HG03064 (cell line): ENCODE measurements at regions not wholly inside any gene's neighbourhood (a gene's known extent, or its start where the extent isn't known, plus 50 kb on each side); places are given as distances from the start of the nearest gene placed in this dataset.

Experiments used
- ATAC-seq: cut with Tn5 transposase; IDR thresholded peaks from one replicate; pipeline ENCODE4 v1.9.1; 2021; ENCODE audit warnings: low read depth; ENCODE audit not compliant: unreplicated experiment

DNA sequence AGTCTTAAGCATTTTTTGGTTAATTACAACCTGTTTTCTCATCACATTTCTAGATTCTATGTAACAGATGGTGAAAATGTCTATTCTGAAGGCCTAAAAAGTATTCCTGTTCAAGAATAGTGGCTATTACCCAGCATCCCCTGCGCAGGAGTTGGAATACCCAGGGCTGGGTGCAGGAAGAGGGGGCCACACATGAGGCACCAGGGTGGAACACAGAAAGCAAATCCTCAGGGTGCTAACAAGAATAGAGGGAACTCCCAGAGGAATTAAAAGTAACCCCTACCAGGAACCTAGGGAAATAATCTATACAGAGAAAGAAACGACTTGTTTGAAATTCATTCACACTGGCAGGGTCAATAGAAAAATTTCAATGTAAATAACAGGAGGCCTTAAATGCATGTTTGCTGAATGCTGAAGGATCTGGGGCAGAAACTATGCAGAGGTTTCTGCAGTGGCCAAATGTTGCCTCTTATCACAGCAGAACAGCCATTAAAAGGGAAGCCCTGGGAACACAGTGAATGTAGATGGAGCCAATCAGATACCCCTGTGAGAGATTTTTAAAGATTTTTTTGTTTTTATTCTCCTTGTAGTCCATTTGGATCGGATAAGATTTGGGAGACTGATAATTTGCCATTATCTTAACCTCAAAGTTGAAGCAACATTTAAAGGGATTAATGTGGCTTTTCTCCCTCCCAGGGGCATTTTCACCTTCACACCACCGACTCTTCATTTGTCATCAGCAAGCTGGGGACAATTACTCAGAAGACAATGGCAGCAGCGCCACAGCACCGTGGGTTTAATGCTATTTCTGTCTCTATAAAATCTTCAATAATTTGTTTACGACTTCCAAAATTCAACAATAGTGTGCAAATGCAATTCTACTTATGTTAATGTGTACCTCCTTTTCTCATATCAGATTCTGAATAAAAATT is 196.0 kb upstream of the PSMD7 start:
- ATAC-seq = no peak

DNA sequence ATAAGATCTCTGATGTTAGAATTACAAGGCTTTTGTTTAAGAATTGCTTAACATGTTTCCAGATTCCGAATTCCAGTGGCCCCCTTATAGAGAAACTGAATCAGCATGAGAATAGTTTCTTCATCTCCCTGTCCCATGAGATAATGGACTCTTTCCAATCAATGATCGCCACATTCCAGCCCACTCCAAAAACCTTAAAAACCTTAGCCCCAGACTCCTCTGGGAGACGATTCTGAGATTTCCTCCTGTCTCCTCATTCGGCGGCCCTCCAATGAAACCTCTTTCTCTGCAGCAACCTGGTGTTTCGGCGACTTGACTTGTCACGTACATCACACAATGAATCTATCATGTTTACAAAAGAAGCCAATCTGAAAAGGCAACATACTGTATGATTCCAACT is 197.1 kb upstream of the PSMD7 start:
- ATAC-seq = no peak

DNA sequence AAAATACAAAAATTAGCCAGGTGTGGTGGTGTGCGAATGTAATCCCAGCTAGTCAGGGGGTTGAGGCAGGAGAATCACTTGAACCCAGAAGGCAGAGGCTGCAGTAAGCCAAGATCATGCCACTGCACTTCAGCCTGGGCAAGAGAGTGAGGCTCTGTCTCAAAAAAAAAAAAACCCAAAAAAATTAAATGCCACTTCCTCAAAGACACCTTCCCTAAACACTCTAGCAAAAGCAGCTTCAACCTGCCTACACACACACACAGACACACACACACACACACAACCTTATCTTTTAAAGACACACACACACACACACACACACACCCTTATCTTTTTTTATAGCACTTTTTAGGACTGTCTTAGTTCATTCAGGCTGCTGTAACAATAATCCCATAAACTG is 201.7 kb upstream of the PSMD7 start:
- no peak for ATAC-seq

DNA sequence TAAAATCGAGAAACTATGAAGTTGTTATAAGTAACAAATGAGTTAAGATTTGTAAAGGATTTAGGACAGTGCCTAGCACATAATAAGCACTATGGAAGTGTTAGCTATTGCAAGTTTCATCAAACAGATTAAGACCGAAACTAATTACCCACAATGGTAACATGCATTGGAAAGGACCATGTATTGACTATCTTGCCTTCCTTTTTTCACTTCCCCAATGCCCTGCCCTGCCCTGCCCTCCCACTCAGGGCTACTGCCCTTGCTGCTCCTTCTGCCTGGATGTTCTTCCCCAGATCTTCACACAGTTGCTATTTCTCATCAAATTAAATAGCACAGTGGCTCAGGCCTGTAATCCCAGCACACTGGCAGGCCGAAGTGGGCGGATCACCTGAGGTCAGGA is 202.1 kb upstream of the PSMD7 start:
- no peak for ATAC-seq

DNA sequence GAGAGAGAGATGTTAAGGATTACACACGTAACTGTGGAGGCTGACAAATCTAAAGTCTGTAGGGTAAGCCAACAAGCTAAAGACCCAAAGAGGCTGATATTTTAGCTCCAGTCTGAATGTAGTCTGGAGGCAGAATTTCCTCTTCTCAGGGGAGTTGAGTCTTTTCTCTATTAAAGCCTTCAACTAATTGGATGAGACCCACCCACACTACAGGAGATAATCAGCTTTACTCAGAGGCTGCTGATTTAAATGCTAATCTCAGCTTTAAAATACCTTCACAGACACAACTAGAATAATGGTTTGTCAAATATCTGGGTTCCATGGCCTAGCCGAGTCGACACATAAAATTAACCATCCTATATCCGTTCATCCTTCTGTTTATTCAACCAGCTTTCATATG is 204.3 kb upstream of the PSMD7 start:
- no peak for ATAC-seq

DNA sequence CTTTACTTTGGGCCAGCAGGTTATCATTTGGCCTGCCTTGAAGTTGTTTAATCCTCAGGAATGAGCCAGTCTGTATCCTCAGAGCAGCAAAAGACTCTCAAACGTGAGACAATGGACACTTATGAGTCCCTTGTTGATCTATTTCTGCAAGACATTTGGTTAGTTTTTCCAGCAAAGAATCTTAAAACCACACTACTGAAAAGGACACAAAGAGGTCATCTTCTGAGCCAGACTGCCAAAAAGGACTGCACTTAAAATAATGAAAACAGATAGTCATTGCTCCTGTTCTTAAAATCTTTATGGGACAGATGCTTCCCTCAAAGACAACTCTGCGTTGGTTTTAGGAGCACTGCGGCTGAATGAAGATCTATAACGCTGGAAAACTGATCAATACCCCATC is 205.7 kb upstream of the PSMD7 start:
- ATAC-seq = no peak

DNA sequence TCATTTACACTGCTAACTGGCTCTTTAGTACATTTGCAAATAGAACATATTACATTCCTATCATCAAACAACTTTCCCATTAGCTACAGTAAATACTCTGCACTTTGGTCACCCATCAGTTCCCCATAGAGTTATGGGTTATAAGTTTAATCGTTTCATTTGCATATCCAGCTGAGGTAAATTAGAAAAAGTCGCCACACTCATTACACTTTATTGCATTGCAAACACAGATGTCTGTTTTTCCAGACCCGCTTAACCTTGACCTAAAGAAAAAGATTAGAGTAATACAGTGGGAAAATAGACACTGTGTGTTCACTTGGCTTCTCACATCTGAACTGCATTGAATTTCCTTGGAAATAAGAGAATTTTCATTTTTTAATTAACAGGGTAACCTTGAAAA is 213.1 kb upstream of the PSMD7 start:
- no peak for ATAC-seq

DNA sequence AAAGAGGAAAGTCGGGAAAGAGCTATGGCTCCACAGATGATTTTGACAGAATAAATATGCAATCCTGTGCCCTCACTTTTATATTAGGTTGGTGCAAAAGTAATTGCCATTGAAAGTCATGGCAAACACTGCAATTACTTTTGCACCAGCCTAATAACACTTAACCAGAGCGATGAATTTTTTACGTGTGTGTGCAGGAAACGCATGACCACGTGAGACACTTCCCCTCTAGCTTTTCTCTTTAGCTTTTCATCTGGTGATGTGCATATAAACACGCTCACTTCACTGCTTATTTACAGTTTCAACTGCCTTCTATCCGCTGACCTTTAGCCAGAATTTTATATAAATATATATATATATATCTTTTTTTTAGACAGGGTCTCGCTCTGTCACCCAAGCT is 216.3 kb upstream of the PSMD7 start:
- ATAC-seq = no peak

DNA sequence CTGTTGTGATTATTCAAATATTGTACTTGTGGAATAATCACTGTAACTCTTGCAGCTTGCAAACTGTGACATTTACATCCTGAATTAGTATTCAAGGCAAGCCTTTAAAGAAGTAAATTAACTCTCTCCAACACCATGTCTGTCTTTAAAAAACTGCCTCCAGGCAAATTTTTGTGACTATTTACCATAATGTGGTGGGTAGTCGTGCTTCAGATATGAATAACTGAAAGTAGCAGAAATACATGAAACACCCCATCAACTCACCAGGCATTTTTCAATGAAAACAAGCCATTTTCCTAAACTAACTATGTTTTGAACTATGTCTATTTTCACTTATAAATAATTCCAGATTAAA is 217.4 kb upstream of the PSMD7 start:
- no peak for ATAC-seq

DNA sequence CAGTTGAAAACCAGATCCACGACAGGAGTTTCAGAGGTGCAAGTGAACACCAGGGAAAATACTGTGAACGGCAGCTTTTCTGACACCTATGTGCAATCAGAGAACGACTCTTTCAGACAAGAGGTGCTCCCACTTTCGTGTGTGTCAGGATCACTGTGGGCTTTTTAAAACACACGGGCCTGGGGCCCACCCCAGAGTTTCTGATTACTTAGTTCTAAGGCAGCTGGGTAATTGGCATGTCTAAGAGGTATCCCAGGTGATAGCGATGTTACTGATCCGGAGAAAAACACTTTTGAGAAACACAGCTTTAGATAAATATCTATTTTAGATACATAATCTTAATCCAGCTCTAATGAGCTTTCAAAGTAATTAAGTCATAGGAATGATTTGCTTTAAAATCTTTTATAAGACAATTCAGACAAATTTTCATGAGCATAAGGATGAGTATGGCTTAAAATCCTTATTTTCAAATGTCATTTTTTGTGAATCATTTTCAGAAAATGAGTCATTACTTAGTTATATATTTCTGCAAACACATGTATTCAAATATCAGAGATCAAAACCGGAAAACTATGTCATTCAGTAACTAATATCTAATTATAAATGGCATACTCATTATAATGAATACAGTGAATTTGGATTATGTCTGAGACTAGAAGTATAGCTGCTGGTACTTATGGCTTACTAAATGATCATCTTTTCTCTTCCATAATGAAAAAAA is 217.9 kb upstream of the PSMD7 start:
- ATAC-seq = no peak

DNA sequence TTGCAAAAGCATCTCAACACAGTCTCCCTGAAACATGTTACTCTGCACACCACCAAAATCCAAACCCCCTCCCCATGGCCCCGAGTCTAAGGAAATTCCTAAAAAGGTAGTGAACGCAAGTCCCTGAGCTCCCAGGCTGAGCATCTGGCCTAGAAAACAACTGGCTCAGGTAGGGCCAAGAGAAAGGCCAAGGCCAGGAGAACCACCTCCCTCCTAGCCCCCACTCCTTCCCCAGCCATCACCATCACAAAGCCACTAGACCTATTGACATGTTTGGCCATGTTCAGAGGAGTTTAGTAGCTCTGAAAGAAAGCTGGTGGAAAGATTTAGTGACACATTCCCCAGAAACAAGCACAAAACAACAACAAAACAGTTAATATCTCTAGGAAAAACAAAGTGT is 220.0 kb upstream of the PSMD7 start:
- no peak for ATAC-seq

DNA sequence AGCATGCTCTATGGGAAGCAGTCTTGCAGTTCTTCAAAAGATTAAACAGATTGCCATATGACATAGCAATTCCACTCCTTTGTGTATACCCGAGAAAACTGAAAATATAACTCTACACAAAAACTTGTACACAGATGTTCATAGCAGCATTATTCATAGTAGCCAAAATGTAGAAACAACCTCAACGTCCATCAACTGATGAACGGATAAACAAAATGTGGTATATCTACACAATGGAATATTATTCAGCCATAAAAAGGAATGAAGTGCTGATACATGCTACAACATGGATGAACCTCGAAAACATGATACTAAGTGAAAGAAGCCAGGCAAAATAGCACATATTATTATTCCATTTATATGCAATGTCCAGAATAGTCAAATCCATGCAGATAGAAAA is 221.2 kb upstream of the PSMD7 start:
- no peak for ATAC-seq

DNA sequence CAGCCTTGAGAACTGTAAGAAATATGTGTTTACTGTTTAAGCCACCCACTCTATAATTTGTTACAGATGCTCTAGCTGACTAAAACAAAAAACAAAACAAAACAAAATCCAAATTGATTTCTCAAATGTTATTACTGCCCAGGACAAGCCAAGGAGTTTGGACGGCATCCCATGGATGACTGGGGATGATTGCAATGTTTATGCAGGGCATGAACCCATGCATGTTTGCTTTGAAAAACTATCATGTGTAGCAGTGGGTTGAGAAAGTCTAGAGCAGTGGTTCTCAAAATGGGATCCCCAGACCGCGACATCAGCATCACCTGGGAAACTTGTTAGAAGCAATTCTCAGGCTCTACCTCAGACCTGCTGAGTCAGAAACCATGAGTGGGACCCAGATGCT is 223.2 kb upstream of the PSMD7 start:
- no peak for ATAC-seq

DNA sequence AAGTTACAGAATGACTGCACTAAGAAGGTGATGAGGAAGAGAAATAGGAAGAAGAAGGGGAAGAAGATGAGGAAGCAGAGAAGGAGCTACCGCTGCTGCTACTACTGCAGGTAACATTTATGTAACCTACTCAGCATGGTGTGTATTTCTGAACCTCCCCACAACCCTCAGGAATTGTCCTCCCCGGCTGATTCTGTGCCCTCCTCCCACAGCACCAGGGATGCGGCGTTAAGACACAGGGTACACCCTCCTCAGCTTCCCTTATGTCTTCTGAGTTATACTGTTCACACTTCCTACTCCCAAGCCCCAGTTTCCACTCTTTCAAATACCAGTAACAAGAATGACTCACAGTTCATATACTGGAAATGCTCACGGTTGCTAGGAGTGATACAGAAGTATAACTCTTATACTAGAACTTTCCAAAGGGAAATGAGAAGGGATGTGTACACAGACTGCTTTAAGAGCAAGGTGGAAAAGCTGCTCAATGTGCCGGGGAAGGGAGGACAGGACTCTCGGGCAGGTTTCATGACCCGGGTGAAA is 224.5 kb upstream of the PSMD7 start:
- no peak for ATAC-seq

DNA sequence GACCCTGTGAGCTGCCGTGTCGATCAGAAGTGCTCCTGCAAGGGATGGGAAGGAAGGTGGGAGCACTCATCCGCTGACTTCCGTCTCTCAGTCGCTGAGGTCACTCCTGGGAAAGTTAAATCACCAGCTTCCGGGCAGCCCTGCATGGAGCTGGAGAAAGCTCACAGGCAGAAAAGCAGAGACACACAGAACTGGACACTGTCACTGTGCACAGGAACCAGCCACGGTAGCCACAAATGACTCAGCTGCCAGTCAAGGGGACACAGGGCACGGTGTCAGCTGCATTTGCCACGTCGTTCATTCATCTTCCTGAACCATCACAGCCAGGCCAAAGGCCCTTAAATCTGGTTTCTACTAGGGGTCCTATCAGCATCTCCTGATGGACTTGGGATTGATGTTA is 226.4 kb upstream of the PSMD7 start:
- ATAC-seq = no peak

DNA sequence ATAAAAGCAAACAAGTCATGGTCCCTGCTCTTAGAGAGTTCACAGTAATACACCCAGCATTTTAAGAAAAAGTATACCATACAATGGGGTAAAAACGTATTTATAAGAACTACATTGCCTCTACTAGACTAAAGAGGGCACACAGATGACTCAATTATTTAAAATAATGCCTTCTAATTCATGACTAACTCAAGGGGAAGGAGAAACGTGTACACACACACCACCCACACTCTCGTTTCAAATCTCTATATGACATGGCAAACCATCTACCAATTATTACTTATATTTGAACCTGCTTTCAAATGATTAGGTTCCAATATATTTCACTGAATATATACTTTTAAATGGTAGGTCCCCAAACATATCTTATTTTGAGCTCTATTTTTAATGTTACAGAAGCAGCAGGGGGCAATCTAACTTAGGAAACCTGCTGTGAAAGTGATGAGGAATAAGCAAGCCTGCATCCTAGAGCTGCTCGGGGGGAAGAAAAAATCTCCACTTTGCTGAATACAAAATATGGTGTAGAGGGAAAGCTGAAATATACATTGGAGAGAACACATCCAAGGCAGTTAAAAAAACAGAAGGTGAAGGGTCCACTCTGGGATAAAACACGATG is 232.4 kb upstream of the PSMD7 start:
- ATAC-seq = no peak

DNA sequence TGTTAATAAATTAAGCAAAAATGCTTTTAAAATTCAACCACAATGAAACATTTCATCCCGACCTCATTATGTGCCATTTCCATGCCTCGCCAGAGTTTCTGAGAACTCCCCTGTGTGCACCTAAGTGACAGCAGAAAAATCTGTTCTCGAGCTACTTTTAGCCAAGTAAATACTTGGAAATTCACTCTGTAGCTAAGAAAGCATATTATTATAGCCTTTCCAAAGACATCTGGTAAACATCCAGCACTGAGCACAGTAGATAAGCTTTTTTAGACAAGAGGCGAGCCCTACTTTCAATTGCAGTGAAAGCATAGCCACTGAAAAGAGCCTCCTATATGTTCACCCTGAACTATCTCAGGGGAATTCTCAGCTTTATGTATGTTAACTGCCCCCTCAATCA is 242.8 kb upstream of the PSMD7 start:
- no peak for ATAC-seq

DNA sequence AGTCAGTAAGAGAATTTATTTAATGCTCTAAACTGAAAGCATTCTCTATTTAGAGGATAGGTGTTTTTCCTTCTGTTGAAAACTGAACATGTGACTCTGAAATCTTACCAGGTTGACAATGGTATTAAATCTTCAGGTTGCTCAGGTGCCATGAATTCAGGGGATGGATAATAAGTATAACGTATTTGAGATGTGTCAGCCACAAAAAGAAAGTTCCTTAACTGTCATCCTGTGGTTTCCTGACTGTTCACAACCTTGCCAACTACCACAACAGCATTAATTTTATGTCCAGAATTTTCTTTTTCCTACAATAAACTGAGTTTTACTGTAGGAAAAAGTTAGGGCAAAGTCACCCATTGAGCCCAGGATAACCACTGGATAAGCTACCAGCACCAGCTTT is 243.3 kb upstream of the PSMD7 start:
- ATAC-seq = no peak

DNA sequence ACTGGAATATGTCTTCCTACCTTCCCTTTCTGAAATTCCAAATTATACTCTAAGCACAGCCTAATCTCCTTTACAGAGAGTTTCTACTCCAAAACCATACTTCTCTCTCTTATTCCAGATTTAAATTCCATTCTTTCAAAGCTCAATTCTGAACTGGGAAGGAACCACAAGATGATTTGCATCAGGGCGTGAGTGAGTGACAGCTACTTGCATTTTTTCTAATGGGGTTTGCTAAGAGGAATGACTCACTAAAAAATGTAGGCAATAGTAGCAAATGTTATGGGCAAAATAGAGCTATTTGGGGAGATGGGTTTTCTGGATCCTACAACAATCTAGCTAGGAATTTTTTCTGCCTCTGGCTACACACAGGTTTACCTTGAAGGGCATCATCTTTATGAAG is 244.6 kb upstream of the PSMD7 start:
- ATAC-seq = no peak

DNA sequence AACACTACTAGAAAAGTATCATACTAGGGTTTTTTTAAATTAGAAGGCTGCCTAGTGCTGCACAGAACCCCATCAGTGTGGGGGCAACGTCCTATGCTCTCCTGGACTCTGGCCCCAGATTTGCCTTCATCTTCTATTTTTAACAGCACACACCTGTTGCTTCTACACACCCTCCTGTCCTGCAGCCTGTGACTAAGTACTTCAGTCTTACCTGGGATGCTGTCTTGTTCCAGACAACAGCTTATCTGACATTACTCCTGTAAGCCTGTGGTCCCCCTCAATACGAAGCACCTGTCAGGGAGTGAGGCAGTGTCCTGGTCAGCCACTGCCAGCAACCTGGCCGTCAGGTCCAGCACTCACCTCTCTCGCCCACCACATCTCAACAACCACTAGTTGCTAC is 247.6 kb upstream of the PSMD7 start:
- no peak for ATAC-seq

DNA sequence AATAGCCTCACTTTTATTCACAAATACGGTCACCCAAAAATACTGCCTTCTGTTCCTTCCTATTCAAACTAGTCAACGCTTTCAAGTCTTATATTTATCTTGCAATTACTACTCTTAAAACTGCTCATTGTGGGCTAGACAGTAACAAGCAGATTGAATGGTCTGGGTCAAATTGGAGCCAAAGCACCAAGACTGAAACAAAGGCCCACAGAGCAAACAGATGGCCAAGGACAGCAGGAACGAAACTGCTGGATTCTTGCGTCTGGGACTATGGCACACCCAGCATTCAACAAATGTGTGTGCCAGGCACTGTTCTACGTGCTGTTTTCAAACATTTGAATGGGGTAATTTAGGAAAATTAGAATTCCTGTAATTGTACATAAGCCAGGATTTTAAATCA is 250.1 kb upstream of the PSMD7 start:
- ATAC-seq = no peak

DNA sequence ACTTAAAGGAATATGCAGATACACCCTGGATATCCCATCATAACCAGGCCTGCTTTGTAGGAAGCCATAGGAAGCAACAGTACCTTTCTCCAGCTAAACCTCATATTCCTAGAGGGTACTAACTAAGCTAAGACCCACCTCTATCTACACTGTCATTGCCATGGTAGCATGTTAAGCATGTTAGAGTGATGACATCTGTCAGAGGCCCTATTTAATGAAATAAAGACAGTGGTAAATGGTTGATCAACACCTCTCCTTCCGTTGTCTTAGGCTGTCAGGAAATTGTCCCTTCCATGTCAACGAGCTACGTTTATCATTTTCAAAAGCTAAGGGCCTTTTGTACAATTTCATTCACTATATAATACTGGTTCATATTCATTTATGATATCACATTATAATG is 251.1 kb upstream of the PSMD7 start:
- no peak for ATAC-seq
